HG03565 (cell line): ENCODE measurements at regions not wholly inside any gene's neighbourhood (a gene's known extent, or its start where the extent isn't known, plus 50 kb on each side); places are given as distances from the start of the nearest gene placed in this dataset.

ENCODE experiments used
- ATAC-seq: cut with Tn5 transposase; IDR thresholded peaks from one replicate; pipeline ENCODE4 v1.9.1; 2021; ENCODE audit warnings: mild to moderate bottlenecking, moderate library complexity; ENCODE audit not compliant: unreplicated experiment

- ATAC-seq = no peak
These were observed 73.1 kb upstream of the KCNA4 start for GRCh38 chr11:30089921-30090320.

- ATAC-seq = no peak
These were observed 74.4 kb upstream of the KCNA4 start for GRCh38 chr11:30091246-30091645.

- no peak for ATAC-seq
These were observed 74.9 kb upstream of the KCNA4 start for GRCh38 chr11:30091737-30092136.

DNA sequence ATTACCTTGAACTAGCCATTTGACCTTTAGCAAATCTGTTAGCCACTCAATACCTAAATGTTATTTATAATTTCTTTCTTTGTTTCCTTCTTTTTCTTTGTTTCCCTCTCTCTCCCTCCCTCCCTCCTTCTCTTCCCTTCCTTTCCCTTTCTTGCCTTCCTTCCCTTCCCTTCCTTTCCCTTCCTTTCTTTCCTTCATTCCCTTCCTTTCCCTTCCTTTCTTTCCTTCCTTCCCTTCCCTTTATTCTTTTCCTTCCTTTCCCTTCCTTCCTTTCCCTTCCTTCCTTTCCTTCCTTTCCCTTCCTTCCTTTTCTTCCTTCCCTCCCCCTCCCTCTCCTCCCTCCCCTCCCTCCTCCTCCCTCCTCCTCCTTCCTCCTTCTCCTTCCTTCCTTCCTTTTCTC, 75.7 kb upstream of the KCNA4 start:
- no peak for ATAC-seq

- no peak for ATAC-seq
These were observed 83.7 kb upstream of the KCNA4 start for GRCh38 chr11:30100495-30100894.

- ATAC-seq = no peak
These were observed 89.7 kb upstream of the KCNA4 start for GRCh38 chr11:30106222-30107181.

DNA sequence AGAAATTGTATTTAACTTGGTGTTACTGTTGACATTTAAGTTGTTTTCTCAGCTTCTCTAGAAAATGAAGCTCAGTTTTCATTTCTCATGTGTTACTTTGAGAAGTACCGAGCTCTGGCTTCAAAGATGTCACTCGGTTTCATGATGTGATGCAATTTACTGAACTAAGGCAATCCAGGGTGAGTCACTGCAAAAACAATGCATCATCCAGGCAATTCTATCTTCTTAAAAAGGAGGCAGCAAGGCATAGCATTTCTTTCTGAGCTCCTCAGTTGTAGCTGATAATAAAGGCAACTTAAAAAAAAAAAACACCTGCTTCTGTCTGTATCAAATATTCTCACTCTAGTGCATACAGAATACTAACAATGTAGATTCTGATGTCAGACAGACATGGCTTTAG, 91.1 kb upstream of the KCNA4 start:
- ATAC-seq = no peak

- no peak for ATAC-seq
These were observed 92.9 kb upstream of the KCNA4 start for GRCh38 chr11:30109774-30110173.

DNA sequence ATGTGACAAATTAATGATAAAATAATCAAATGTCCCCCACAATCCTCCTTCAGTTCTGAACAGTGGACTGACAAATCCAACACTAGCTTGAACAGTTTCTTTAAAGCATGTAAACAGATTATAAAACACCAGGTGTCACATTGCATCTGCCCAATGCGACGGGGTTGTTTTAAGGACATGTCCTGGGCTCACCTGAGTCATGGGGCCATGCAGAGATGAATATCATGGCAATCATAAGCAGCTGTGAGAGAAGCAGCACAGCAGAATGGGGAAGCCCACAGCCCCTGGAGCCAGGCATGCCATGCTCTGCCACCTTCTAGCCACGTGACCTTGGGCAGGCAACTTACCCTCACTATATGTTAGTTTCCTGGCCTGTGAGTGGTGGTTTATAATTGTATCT, 93.9 kb upstream of the KCNA4 start:
- ATAC-seq = no peak

- no peak for ATAC-seq
These were observed 95.0 kb upstream of the KCNA4 start for GRCh38 chr11:30111786-30112185.

- no peak for ATAC-seq
These were observed 96.6 kb upstream of the KCNA4 start for GRCh38 chr11:30113326-30113898.

DNA sequence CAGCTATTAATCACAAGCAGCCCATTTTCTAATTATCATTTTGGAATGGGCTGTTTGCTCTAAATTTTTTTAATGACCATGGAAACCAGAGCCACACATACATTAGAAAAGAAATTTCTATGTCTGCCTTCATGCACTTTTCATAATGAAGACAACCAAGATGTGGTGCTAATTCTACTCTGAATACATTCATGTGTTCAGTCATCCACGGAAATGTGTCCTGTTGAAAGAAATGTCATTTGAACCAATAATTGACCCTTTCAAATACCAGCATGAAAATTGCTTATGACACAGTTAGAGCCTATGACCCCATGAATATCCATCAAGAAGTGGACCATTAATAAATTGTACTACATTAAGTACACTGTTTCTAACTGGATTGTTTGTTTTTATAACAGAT, 99.7 kb upstream of the KCNA4 start:
- no peak for ATAC-seq

- ATAC-seq = no peak
These were observed 103.3 kb upstream of the KCNA4 start for GRCh38 chr11:30120045-30120589.

DNA sequence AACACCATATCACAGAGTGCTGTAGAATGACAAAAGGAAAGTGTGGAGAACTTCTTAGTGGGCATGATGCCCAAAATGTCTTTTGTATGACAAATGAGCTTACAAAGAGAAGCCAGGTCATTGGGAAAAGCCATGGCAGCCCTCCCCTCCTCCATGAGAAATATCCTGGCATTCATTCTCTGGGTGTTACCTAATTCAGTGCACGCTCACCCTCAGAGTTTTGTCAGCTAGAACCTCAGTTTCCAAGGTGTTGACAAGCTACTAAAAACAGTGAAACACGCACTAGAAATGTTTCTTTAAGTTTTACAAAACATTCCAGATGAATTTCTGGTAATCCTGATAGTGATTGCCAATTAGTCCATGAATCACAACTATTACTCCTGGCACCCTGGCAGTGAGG, 105.4 kb upstream of the FSHB start:
- ATAC-seq = no peak

GRCh38 chr11:30128269-30128932, 102.4 kb upstream of the FSHB start:
- no peak for ATAC-seq

DNA sequence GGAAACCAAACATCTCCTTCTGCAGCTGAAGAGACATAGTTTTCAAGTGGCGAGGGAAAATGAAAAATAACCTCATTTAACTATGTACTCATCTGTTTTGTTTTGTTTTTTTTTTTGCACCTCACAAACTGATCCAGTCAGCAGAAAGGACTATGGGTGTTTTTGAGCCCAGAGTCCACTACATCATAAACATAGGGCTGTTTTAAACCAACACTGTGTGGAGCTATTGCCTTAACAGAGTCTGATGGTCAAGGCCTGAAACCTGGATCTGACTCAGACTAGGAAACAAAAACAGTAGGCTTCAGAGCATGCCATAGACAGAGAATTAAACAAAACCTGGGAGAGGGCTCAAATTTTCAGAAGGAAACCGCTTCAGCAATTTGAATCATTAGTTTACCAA, 99.3 kb upstream of the FSHB start:
- peak; percentile 64 for ATAC-seq

DNA sequence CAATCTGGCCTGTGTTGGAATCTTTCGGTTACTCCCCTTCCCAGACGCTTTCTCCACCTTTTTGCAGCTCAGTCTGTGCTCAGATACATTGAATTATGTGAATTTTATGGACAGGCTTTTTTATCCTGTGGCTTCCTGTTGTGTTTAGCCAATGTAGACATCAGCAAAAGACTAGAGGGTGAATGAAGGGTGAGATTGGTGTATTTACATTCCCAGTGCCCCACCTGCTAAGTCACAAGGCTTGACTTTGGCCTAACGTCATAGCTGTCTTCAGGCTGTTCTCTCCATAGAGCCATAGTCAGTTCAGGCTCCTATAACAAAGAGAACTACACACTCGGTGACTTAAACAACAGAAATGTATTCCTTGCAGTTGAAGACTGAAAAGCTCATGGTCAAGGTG, 97.5 kb upstream of the FSHB start:
- ATAC-seq = no peak

DNA sequence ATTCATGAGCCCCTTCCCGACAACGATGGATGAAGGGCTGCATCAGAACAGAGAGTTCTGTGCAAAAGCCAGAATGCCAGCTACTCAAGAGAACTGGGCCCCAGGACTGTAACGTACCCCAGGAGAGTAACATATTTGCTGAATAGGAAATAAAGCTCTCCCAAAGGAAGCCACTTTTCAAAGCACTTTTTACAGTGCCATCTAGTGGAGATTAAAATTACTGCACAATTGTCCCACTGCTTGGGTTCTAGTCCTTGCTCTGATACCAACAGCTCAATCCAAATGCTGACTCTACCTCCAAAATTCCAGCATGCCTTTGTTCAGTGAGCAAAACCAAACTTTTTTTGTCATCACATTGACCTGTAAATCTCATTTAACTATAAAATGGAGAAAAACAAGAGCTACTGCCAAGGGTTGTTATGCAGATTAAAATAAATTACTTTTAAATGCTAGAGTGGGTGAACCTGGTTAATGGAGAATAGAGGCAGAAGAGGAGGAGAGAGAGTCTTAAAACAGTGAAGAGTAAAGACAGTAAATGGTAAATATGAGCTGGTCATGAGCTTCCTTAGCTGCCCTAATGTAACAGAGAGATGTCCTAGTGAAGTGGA, 87.6 kb upstream of the FSHB start:
- ATAC-seq = no peak

DNA sequence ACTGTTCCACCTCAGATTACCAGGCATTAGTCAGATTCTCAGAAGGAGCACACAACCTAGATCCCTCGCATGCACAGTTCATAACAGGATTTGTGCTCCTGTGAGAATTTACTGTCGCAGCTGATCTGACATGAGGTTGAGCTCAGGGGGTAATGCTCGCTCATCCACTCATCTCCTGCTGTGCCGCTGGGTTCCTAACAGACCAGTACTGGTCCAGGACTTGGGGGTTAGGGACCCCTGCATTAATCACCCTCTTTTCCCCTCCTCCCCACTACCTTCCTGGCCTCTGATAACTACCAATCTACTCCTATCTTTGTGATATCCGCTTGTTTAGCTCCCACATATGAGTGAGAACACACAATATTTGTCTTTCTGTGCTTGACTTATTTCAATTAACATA, 83.5 kb upstream of the FSHB start:
- no peak for ATAC-seq

DNA sequence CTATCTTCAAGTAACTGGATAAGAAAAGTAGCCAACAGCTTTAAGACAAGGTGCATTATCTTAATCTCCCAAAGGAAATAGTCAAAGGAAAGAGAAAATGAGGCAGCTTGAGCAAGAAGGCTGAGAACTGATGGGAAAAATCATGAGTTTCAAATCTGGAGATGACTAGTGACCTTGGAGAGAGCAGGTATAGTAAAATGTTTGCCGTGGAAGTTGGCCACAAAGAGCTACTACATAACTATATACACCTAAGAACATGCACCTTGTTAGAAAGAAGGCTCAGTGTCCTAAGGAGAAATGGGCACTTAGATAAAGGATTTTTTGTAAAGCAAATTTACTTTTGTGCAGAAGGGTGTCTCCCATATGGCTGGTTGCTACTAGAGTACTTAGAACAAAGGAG, 80.8 kb upstream of the FSHB start:
- no peak for ATAC-seq

DNA sequence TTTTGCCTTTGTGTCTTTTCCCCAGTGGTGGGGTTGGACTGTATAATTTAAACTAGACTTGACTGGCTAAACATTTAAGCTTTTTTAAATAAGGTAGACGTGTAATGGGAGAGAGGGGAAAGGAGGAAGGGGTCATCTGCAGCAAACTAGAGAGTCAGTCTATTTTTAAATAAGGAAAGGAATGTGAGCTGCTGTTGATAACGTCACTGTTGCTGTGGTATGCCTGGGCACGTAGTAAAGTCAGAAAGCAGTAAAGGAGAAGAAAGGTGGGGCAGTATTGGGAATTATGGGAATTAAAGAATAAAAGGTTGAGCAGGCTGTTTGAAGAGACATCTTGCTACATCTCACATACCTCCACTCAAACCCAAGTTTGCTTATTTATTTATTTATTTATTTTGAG, 80.4 kb upstream of the FSHB start:
- no peak for ATAC-seq
